Adipocyte (in vitro differentiated cells): ENCODE measurements at regions not wholly inside any gene's neighbourhood (a gene's known extent, or its start where the extent isn't known, plus 50 kb on each side); places are given as distances from the start of the nearest gene placed in this dataset.
"Not testable (repeated sequence)": the region's sequence is repeated elsewhere in the genome, so short reads cannot be mapped to it uniquely, and the experiment has no call there.

Experiments used
- DNase-seq: peaks from one replicate; pipeline ENCODE4 v3.0.0-alpha.2; 2015; ENCODE audit warnings: low read depth
- H3K27me3 ChIP-seq: replicated peaks from 2 replicates; pipeline ENCODE4 v1.7.0; 2013; ENCODE audit warnings: mild to moderate bottlenecking, low read length, moderate library complexity; ENCODE audit not compliant: control insufficient read depth, insufficient read depth
- H3K36me3 ChIP-seq: 2 replicates; pipeline ENCODE4 v1.7.0; 2013; ENCODE audit warnings: low read length, mild to moderate bottlenecking, moderate library complexity; ENCODE audit not compliant: control insufficient read depth, insufficient read depth, severe bottlenecking
- H3K4me1 ChIP-seq: 2 replicates; pipeline ENCODE4 v1.7.0; 2013; ENCODE audit warnings: mild to moderate bottlenecking, low read length, moderate library complexity; ENCODE audit not compliant: control insufficient read depth, insufficient read depth
- H3K4me3 ChIP-seq: 2 replicates; pipeline ENCODE4 v1.7.0; 2013; ENCODE audit warnings: mild to moderate bottlenecking, low read length, moderate library complexity
- H3K9ac ChIP-seq: 2 replicates; pipeline ENCODE4 v1.7.0; 2013; ENCODE audit warnings: mild to moderate bottlenecking, low read length, moderate library complexity
- H3K9me3 ChIP-seq: 2 replicates; pipeline ENCODE4 v1.7.0; 2013; ENCODE audit warnings: mild to moderate bottlenecking, low read length, moderate library complexity; ENCODE audit not compliant: control insufficient read depth

GRCh38 chr11:105371311-105371710 is 231.7 kb upstream of the CARD18 start:
- H3K9me3 ChIP-seq = peaks cover 11% of the 10 kb centered on the region
- no peak for DNase-seq
- H3K27me3 ChIP-seq = no peaks in the 10 kb centered on the region
- no peak overlapping the region for H3K9ac ChIP-seq
- H3K4me1 ChIP-seq = no peaks in the 10 kb centered on the region
- H3K36me3 ChIP-seq = no peaks in the 10 kb centered on the region
- H3K4me3 ChIP-seq = no peak overlapping the region

GRCh38 chr11:105368711-105369110 is 229.1 kb upstream of the CARD18 start:
- Histone ChIP-seq H3K9ac (no peak overlapping the region), H3K27me3 (no peaks in the 10 kb centered on the region), H3K36me3 (no peaks in the 10 kb centered on the region), H3K4me3 (no peak overlapping the region), H3K9me3 (no peaks in the 10 kb centered on the region), H3K4me1 (no peaks in the 10 kb centered on the region)
- DNase-seq = no peak

- H3K27me3 ChIP-seq = no peaks in the 10 kb centered on the region
- H3K4me1 ChIP-seq = no peaks in the 10 kb centered on the region
- no peak for DNase-seq
- no peak overlapping the region for H3K4me3 ChIP-seq
- H3K36me3 ChIP-seq = no peaks in the 10 kb centered on the region
- no peak overlapping the region for H3K9ac ChIP-seq
- no peaks in the 10 kb centered on the region for H3K9me3 ChIP-seq
Observed at GRCh38 chr11:105367129-105367528, 227.6 kb upstream of the CARD18 start.

- H3K9ac ChIP-seq = no peak overlapping the region
- H3K4me1 ChIP-seq = no peaks in the 10 kb centered on the region
- H3K9me3 ChIP-seq = no peaks in the 10 kb centered on the region
- DNase-seq = no peak
- H3K4me3 ChIP-seq = no peak overlapping the region
- no peaks in the 10 kb centered on the region for H3K36me3 ChIP-seq
- H3K27me3 ChIP-seq = no peaks in the 10 kb centered on the region
Observed at GRCh38 chr11:105361651-105362050, 222.1 kb upstream of the CARD18 start.

GRCh38 chr11:105357764-105358163 is 218.2 kb upstream of the CARD18 start:
- H3K9ac ChIP-seq = no peak overlapping the region
- no peaks in the 10 kb centered on the region for H3K36me3 ChIP-seq
- no peaks in the 10 kb centered on the region for H3K4me1 ChIP-seq
- DNase-seq = peak; percentile 12
- H3K9me3 ChIP-seq = no peaks in the 10 kb centered on the region
- H3K27me3 ChIP-seq = no peaks in the 10 kb centered on the region
- no peak overlapping the region for H3K4me3 ChIP-seq

GRCh38 chr11:105357146-105357545 is 217.6 kb upstream of the CARD18 start:
- no peaks in the 10 kb centered on the region for H3K27me3 ChIP-seq
- no peaks in the 10 kb centered on the region for H3K36me3 ChIP-seq
- H3K4me1 ChIP-seq = no peaks in the 10 kb centered on the region
- H3K9me3 ChIP-seq = no peaks in the 10 kb centered on the region
- no peak for DNase-seq
- H3K4me3 ChIP-seq = no peak overlapping the region
- no peak overlapping the region for H3K9ac ChIP-seq

GRCh38 chr11:105349867-105350266 is 210.3 kb upstream of the CARD18 start:
- DNase-seq, H3K9me3 ChIP-seq, H3K4me1 ChIP-seq, H3K4me3 ChIP-seq, H3K36me3 ChIP-seq, H3K27me3 ChIP-seq, H3K9ac ChIP-seq: not testable (repeated sequence)

DNA sequence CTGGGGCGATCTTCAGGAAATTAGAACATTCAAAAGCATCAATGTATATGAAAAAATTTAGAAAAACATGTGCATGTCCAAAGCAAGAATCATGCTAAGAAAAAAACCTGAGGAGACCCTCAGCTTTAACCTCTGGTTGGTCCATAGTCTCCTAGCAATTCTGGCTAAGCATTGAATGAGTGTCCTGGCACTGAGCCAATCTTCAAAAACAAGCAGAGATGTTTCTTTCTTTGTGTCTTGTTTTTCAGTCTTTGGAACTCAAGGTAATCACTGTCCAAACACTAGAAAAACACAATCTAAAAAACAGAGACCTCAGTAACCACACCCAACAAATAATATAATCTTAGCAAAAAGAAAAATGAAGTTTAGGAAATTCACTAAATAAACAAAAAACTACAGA is 205.4 kb upstream of the CARD18 start:
- no peaks in the 10 kb centered on the region for H3K27me3 ChIP-seq
- H3K36me3 ChIP-seq = no peaks in the 10 kb centered on the region
- H3K4me1 ChIP-seq = no peaks in the 10 kb centered on the region
- H3K9me3 ChIP-seq = no peaks in the 10 kb centered on the region
- H3K4me3 ChIP-seq = no peak overlapping the region
- H3K9ac ChIP-seq = no peak overlapping the region
- no peak for DNase-seq

- no peaks in the 10 kb centered on the region for H3K4me1 ChIP-seq
- H3K9ac ChIP-seq = no peak overlapping the region
- H3K4me3 ChIP-seq = no peak overlapping the region
- H3K9me3 ChIP-seq = peaks cover 19% of the 10 kb centered on the region
- no peak for DNase-seq
- H3K27me3 ChIP-seq = no peaks in the 10 kb centered on the region
- no peaks in the 10 kb centered on the region for H3K36me3 ChIP-seq
Observed at GRCh38 chr11:105334025-105334714, 194.6 kb upstream of the CARD18 start.

- Histone ChIP-seq H3K27me3 (no peaks in the 10 kb centered on the region), H3K9ac (no peak overlapping the region), H3K9me3 (peaks cover 19% of the 10 kb centered on the region), H3K4me1 (no peaks in the 10 kb centered on the region), H3K4me3 (no peak overlapping the region), H3K36me3 (no peaks in the 10 kb centered on the region)
- DNase-seq = no peak
Observed at GRCh38 chr11:105333153-105333552, 193.6 kb upstream of the CARD18 start.

- H3K4me1 ChIP-seq = no peaks in the 10 kb centered on the region
Observed at GRCh38 chr11:105332171-105332570, 192.6 kb upstream of the CARD18 start.

DNA sequence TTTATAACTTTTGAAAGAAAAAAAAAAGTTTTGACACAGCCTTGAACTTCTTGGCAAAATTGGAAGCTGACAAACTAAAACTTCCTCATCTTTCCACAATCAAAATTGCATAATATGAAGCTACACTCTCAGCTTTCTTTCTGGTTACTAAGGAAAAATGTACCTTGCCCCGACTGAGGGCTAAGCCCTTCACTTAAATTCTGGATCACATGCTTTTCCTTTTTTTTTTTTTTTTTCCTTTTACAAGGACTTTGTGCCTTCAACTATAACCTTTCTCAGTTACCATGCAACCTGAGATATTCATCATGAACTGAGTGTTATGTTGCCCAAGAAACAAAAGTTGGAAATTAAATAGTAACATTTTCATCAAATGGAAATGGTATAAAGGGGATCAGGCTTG is 188.5 kb upstream of the CARD18 start:
- H3K9ac ChIP-seq = no peak overlapping the region
- no peaks in the 10 kb centered on the region for H3K36me3 ChIP-seq
- H3K4me1 ChIP-seq = no peaks in the 10 kb centered on the region
- H3K4me3 ChIP-seq = no peak overlapping the region
- H3K9me3 ChIP-seq = peaks cover 2% of the 10 kb centered on the region
- DNase-seq = no peak
- H3K27me3 ChIP-seq = no peaks in the 10 kb centered on the region

More at GRCh38 chr11:105332171-105332570, 192.6 kb upstream of the CARD18 start:
- H3K9ac ChIP-seq = no peak overlapping the region
- H3K4me3 ChIP-seq = no peak overlapping the region
- peaks cover 15% of the 10 kb centered on the region for H3K9me3 ChIP-seq
- H3K27me3 ChIP-seq = no peaks in the 10 kb centered on the region
- DNase-seq = no peak
- H3K36me3 ChIP-seq = no peaks in the 10 kb centered on the region
